Lung (tissue), 11 donors: ENCODE measurements at regions not wholly inside any gene's neighbourhood (a gene's known extent, or its start where the extent isn't known, plus 50 kb on each side); places are given as distances from the start of the nearest gene placed in this dataset.

Experiments used
- ATAC-seq: fragments of 200-7000 bp; cut with Tn5 transposase; one replicate; pipeline ENCODE4 v1.9.1; 2020; ENCODE audit warnings: moderate number of reproducible peaks; ENCODE audit not compliant: insufficient read depth, low FRiP score
- DNase-seq, 3 donors: peaks; one replicate each; pipeline ENCODE4 v3.0.0-alpha.2; 2013 to 2017
- H3K27ac ChIP-seq, 2 donors: one replicate each; pipeline ENCODE4 v1.5.1; 2013; ENCODE audit warnings: mild to moderate bottlenecking in 2 of 2, moderate library complexity in 2 of 2, control low read depth in 1 of 2, inconsistent platforms in 1 of 2, low read depth in 1 of 2, low read length in 1 of 2
- H3K27me3 ChIP-seq, 3 donors: one replicate each; pipeline ENCODE4 v1.5.1; 2013; ENCODE audit warnings: low read length in 2 of 3; ENCODE audit not compliant: control insufficient read depth in 3 of 3, insufficient read depth in 3 of 3
- H3K36me3 ChIP-seq, 4 donors: one replicate each; pipeline ENCODE4 v1.5.1; 2013; ENCODE audit warnings: low read length in 4 of 4, mild to moderate bottlenecking in 1 of 4, moderate library complexity in 1 of 4; ENCODE audit not compliant: control insufficient read depth in 4 of 4, insufficient read depth in 4 of 4
- H3K4me1 ChIP-seq, 5 donors: one replicate each; pipeline ENCODE4 v1.5.1; 2013; ENCODE audit warnings: low read length in 5 of 5, mild to moderate bottlenecking in 2 of 5, moderate library complexity in 1 of 5; ENCODE audit not compliant: control insufficient read depth in 5 of 5, insufficient read depth in 5 of 5
- H3K4me3 ChIP-seq: one replicate; pipeline ENCODE4 v1.5.1; 2013; ENCODE audit warnings: mild to moderate bottlenecking, control low read depth, moderate library complexity
- H3K9ac ChIP-seq, 2 donors: one replicate each; pipeline ENCODE4 v1.5.1; 2013; ENCODE audit warnings: low read length in 2 of 2, control low read depth in 1 of 2; ENCODE audit not compliant: insufficient read depth in 1 of 2
- H3K9me3 ChIP-seq, 4 donors: one replicate each; pipeline ENCODE4 v1.5.1; 2013; ENCODE audit warnings: low read length in 3 of 4, mild to moderate bottlenecking in 1 of 4, moderate library complexity in 1 of 4; ENCODE audit not compliant: control insufficient read depth in 4 of 4, insufficient read depth in 3 of 4
- CTCF ChIP-seq: IDR thresholded peaks from 2 replicates; pipeline ENCODE4 v1.5.1; 2012; ENCODE audit warnings: mild to moderate bottlenecking; ENCODE audit errors: control extremely low read depth, extremely low read depth
- WGBS, 2 donors: extraction: QIAGEN DNeasy Blood & Tissue Kit; methylation state at CpG; one replicate each; pipeline ENCODE4 v1.1.7; 2013; 5-methylcytosine and 5-hydroxymethylcytosine counted together
- donor health status: control.
- donor health status: control.
- donor health status: Bipolar disorder and iron deficiency.
- donor health status: healthy.
- donor health status: DM: yes; HTN: yes; CAD: no.

- Histone ChIP-seq H3K9me3 (no peaks in the 10 kb centered on the region), H3K4me1 (no peaks in the 10 kb centered on the region), H3K36me3 (no peaks in the 10 kb centered on the region), H3K9ac (no peak overlapping the region), H3K4me3 (no peak overlapping the region), H3K27ac (no peak overlapping the region), H3K27me3 (no peaks in the 10 kb centered on the region)
- no peak for DNase-seq
- ATAC-seq: no peak
- no peak for TF ChIP-seq CTCF
- 72 to 73% methylated on average over 3 of the region's 3 CpGs for WGBS, 2 donors
These were observed 558.6 kb upstream of the SGCD start for GRCh38 chr5:155768332-155768731.

GRCh38 chr5:155772009-155772662 lies 554.8 kb upstream of the SGCD start:
- H3K4me1 ChIP-seq: peaks cover 0 to 2% (median 0%) of the 10 kb centered on the region in 5 donors
- no peak overlapping the region for H3K4me3 ChIP-seq
- 65 to 71% methylated on average over 4 of the region's 4 CpGs for WGBS, 2 donors
- H3K9ac ChIP-seq: no peak overlapping the region
- H3K9me3 ChIP-seq: peaks cover 0 to 3% (median 0%) of the 10 kb centered on the region in 4 donors
- no peak overlapping the region for H3K27ac ChIP-seq
- DNase-seq (no peak), ATAC-seq (no peak)
- H3K36me3 ChIP-seq: no peaks in the 10 kb centered on the region
- H3K27me3 ChIP-seq: no peaks in the 10 kb centered on the region
- TF ChIP-seq CTCF: no peak

GRCh38 chr5:155773680-155774079 lies 553.3 kb upstream of the SGCD start:
- Histone ChIP-seq H3K27ac (no peak overlapping the region), H3K9me3 (peaks cover 0 to 3% (median 0%) of the 10 kb centered on the region in 4 donors), H3K36me3 (no peaks in the 10 kb centered on the region), H3K4me3 (no peak overlapping the region), H3K27me3 (no peaks in the 10 kb centered on the region), H3K4me1 (peaks cover 0 to 2% (median 0%) of the 10 kb centered on the region in 5 donors), H3K9ac (no peak overlapping the region)
- TF ChIP-seq CTCF: no peak
- no peak for ATAC-seq
- no peak for DNase-seq
- whole genome bisulfite sequencing, 2 donors: 79 to 82% methylated on average over 2 of the region's 2 CpGs

GRCh38 chr5:155780260-155780659 lies 546.7 kb upstream of the SGCD start:
- H3K9ac ChIP-seq: no peak overlapping the region
- peaks cover 0 to 7% (median 0%) of the 10 kb centered on the region in 5 donors for H3K4me1 ChIP-seq
- DNase-seq (no peak), ATAC-seq (no peak)
- H3K4me3 ChIP-seq: no peak overlapping the region
- no peaks in the 10 kb centered on the region for H3K36me3 ChIP-seq
- H3K27me3 ChIP-seq: no peaks in the 10 kb centered on the region
- 77 to 83% methylated on average over 3 of the region's 3 CpGs for WGBS, 2 donors
- no peak overlapping the region for H3K27ac ChIP-seq
- H3K9me3 ChIP-seq: peaks cover 0 to 2% (median 0%) of the 10 kb centered on the region in 4 donors
- no peak for TF ChIP-seq CTCF
